GM12873 (cell line): ENCODE measurements at regions not wholly inside any gene's neighbourhood (a gene's known extent, or its start where the extent isn't known, plus 50 kb on each side); places are given as distances from the start of the nearest gene placed in this dataset.

Source experiments
- CTCF ChIP-seq: IDR thresholded peaks from 2 replicates; pipeline ENCODE4 v1.5.1; 2012; ENCODE audit warnings: low read depth, mild to moderate bottlenecking, moderate library complexity, low read length, control low read depth; ENCODE audit not compliant: insufficient read depth; ENCODE audit errors: missing control alignments

DNA sequence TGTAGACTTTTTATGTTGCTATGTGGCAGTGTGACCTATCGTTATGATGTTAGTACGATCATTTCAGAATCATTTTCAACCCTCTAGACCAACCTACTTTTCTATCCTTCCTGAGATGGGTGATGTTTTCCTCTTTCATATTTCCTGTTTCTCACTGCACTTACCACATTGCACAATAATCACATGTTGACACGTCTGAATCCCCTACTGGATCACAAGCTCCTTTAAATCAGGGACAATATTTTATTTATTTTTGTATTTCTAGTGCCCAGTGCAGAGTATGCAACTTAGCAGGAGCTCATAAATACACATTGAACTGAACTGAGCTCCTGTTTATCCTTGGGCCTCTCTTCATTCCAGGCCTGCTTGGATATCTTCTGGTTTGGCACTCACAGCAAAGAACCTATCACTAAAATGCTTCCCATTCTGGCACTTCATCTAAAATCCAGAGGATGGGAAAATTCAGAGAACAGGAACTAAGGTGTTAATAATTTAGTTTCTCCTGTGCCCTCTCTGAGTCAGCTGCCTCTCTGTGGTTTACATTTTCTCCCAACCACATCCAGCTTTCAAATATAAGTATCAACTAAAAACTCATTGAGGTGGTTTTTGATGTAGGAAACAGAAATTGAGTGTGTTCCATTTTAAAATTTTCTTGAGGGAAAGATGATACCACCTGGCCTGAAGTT lies 69.4 kb upstream of the DYRK2 start:
- TF ChIP-seq CTCF, result no peak

- TF ChIP-seq CTCF, result no peak
Observed at GRCh38 chr12:67579662-67580003, 68.9 kb upstream of the DYRK2 start.

DNA sequence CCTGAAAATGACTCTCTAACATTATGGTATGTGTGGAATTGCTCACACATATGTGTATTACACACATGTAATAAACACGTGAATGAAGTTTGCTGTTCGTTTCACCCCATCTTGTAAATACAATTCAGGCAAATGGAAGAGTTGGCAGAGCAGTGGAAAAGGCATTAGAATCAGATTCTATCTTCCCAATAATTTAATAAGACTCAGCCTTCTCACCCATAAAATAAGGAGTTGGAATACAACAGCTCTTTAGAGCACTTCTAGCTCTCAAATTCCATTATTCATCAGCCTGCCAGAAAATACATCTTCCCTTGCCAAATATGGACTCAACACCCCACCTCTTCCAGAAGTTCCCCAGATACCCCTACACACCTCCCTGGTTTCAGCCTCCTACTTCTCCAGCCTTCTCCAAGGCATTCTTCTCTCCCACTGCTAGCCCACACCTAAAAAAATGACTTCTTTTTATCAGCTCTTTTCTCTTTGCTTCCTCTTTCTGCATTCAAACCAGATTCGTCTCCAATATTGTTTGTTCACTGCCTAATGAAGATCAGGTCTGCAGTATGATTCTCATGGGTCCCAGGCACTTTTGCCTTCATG lies 66.2 kb upstream of the DYRK2 start:
- TF ChIP-seq CTCF, result no peak

- no peak for TF ChIP-seq CTCF
Observed at GRCh38 chr12:67582844-67583243, 65.7 kb upstream of the DYRK2 start.

DNA sequence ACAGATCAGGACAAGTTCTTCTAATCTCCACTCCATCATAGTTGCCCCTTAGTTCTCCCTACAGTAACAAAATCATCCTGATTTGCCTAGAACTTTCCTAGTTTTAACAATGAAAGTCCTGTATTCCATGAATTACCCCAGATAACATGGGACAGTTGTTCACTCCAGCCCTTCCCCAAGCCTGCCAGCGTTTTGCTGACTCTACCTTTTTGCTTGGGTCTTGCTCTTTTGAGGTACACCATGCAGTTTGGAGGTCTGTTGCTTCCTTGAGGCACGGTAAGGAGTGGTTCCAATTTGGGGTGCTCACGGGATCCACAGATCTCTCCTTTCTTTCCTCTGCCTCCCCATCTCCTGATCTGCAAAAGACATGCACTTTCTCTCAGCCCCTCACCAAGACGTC lies 61.6 kb upstream of the DYRK2 start:
- TF ChIP-seq CTCF, result no peak

DNA sequence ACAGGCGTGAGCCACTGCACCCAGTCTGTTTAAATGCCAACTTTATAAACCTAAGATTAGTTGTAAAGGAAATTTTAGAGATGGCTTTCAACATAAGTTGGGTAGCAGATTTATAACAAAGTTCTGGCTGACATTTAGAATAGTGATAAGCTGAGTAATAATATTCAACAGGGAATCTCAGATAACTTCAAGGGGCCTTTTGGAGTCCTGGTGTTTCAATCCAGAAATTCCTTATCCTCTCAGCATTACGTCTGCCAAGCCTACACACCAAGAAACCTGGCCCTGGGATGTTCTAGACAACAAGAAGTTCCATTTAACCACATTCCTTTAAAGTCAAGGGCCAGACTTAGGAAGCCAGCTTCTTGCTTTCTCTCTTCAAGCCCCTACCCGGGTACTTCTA lies 59.5 kb upstream of the DYRK2 start:
- TF ChIP-seq CTCF, result no peak

DNA sequence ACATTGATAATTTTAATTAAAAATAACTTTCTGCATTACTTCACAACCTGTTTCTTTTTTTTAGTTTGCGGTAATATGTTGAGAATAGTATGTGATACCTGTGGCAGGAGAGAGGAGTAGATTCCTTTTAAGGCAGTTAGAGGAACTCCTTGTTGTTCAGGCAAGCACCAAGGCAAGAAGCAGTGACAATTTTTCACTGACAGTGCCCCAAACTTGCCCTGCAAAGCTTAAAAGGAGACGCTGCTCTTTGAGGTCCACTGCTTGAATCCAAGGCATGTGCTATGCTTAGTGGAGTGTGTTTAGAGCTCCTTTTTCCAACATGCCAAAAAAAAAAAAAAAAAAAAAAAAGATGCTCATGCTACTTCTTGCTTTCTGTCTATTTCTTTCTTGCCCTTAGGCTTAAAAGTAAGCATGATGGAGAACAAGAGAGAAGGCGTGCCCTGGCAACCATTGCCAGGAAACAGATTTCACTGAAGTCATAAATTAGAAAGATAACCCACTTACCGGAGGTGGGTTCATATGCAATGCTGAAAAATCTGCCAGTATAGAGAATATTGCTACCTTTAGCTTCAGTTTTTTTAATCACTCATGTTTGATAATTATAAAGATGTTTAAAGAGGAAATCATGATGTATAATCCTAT lies 58.3 kb upstream of the DYRK2 start:
- no peak for TF ChIP-seq CTCF
